Activated gamma-delta T cell treated with anti-CD3 and anti-CD28 coated beads, Interleukin-2, amount 50 U/mL, for 16 hours (primary cell): ENCODE measurements at regions not wholly inside any gene's neighbourhood (a gene's known extent, or its start where the extent isn't known, plus 50 kb on each side); places are given as distances from the start of the nearest gene placed in this dataset.
A peak's percentile ranks its signal among the peaks of the same experiment; 100 is the strongest.

ENCODE experiments used
- DNase-seq: peaks from one replicate; pipeline ENCODE4 v3.0.0-alpha.2; 2020; ENCODE audit warnings: low read depth

- DNase-seq: no peak
Observed at GRCh38 chr5:108649646-108650045, 98.1 kb upstream of the FER start.

DNA sequence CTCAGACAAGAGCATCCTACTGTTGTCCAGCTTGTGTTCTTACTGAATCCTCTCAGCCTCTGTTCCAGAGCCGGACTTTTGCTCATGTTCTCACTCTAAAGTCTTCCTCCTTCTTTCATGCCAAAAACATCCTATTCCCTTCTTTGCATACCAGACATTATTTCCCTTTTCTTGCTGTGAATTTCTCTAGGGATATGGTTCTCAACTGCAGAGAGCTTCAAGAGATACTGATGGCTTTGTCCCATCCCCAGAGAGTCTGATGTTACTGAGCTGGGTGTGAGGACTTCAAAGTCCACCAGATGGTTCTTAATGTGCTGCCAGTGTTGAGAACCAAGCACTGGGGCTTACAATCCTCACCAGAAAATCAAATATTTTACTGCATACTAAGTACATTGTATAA, 98.6 kb upstream of the FER start:
- DNase-seq: no peak

- DNase-seq: peak; percentile 10
Observed at GRCh38 chr5:108642170-108642906, 105.4 kb upstream of the FER start.

DNA sequence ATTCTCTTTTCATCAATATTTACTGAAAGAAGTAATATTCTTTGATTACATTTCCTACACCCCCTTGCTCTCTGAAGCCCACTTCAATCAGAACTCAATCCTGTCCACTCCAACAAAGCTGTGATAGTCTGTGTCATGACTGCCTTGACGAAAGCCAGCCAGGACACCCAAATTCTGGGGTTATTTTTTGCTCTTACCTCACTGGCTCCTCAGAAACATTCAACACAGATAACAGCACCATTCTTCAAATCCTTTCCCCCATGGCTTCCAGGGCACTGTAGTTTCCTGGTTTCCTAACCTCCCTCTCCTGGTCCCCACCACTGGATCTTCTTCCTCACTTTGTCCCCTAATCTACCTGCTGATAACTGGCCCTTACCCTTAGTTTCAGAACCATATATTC, 106.1 kb upstream of the FER start:
- no peak for DNase-seq

DNA sequence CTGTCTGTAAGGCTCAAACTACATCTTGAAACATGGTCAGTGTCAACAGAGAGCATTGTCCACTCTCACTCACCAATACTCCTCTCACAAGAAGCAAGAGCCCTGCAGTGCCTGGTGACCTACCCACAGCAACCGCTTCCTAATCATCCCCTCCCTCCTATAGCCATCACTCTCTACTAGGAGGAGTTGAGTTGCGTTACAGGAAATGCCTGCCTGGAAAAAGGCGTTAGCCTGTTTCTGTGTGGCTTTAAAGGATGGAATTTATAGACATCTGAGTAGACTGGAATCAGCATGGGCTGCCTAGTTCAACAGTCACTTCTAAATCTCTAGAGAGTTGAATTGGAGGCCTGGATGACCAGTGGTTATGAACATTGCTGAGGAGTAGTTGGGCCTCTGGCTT, 108.3 kb upstream of the FER start:
- no peak for DNase-seq

DNA sequence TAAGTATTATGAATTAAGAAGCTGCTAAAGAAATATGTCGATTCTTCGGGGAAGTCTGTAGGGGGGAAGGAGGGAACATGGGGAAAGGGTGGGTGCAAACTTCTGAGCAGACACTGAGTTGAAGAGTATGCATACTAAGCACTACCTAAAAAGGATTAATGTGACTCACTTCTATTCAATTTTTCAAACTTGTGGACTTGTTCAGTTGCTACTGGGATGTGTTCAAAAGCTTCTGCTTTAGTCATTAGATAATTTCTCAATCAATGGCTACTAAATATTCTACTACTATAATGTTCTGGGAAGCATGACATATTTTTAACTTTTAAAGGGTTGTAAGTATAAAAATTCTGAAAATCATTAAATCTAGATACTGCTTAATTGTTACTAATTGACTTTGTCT, 109.7 kb upstream of the FER start:
- DNase-seq: no peak

- no peak for DNase-seq
Observed at GRCh38 chr5:108637134-108637533, 110.6 kb upstream of the FER start.

- DNase-seq: no peak
Observed at GRCh38 chr5:108636135-108636853, 111.4 kb upstream of the FER start.

- DNase-seq: no peak
Observed at GRCh38 chr5:108634617-108635288, 112.9 kb upstream of the FER start.

GRCh38 chr5:108634010-108634616, 113.6 kb upstream of the FER start:
- DNase-seq: no peak

GRCh38 chr5:108629779-108630528, 117.7 kb upstream of the FER start:
- no peak for DNase-seq

- DNase-seq: no peak
Observed at GRCh38 chr5:108625654-108626053, 122.0 kb upstream of the FER start.

- no peak for DNase-seq
Observed at GRCh38 chr5:108623826-108624225, 123.9 kb upstream of the FER start.

GRCh38 chr5:108620516-108620915, 127.2 kb upstream of the FER start:
- DNase-seq: no peak

- no peak for DNase-seq
Observed at GRCh38 chr5:108619815-108620214, 127.9 kb upstream of the FER start.

DNA sequence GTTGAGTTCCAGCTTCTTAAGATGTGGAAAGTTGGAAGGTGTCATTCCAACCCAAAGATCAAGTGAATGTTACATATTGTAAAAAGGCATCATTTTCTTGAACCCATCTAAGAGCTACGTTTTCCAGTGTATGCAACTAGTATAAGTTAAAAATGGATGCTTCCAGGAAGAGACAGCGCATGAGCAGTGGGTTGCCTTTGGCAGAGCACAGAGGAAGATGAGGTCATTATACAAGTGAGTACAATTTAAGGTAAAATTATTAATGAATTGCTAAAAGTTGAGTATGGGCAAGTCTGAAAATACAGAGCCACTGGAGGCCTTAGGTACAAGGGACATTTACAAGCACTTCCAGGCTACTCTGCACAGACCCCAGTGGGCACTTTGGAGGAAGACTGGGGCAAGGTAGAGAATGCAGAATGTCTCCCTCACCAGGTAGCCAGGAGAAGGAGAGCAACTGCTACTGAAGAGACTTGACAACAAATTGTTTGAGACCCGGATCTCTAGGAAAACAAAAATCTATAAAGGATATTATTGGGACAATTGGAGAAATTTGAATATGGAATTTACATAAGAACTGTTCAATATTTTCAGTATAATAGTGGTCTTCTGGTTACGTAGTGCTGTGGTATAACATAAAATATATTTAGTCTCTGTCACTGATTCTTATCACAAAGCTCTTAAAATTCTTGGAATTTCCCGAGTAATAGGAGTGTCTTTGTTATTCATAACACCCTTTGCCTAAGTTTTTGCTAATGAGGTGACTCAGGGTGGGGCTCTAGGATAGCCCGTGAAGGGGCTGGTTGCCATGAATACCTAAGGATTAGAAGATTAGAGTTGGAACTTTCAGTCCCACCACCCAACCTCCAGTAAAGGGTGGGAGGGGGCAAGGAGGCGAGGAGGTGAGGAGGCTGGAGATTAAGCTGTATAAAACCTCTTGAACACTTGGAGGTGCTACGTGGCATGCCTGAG, 129.9 kb upstream of the FER start:
- no peak for DNase-seq

DNA sequence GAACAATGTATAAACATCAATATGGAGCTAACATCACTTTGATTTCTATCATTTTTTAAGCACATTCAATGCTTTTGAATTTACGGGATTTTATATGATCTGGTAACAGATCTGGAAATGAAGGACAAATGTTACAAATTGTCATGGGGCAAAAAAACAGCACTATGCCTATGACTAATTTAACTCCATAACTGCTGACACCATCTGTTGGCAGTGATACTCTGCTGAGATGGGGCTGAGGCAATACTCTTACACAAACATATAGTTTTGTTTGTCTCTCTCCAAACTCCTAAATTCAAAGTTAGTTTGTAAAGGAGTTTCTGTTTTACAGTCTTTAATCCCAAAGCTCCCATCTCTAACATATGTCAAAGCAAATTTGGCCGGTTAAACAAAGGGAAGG, 132.5 kb upstream of the FER start:
- DNase-seq: no peak

- DNase-seq: no peak
Observed at GRCh38 chr5:108607421-108607820, 140.3 kb upstream of the FER start.

DNA sequence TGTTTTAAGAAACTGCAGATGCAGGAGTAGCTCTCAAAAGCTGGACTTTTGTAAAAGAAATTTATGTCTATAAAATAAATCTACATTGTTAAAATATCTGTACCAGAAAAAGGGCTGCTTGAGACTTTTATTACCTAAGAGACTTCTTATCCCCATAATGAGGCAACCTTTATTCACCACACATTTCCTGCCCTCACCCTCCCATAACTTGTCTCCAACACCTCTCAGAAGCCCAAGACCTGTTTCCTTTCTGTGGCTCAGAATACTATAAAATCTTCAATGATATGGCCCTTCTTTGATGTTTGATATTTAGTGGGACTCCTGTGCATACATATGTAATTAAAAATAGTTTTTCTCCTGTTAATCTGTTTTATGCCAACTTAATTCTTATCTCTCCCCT, 141.5 kb upstream of the FER start:
- DNase-seq: no peak

GRCh38 chr5:108602830-108603229, 144.9 kb upstream of the FER start:
- DNase-seq: no peak

GRCh38 chr5:108590799-108591198, 156.9 kb upstream of the FER start:
- DNase-seq: no peak
